GM23338 (cell line): ENCODE measurements at regions not wholly inside any gene's neighbourhood (a gene's known extent, or its start where the extent isn't known, plus 50 kb on each side); places are given as distances from the start of the nearest gene placed in this dataset.

Experiments used
- ATAC-seq: fragments of 200-7000 bp; cut with Tn5 transposase; 3 replicates; pipeline ENCODE4 v1.9.1; 2020
- DNase-seq: peaks from one replicate; pipeline ENCODE4 v3.0.0-alpha.2; 2015; ENCODE audit warnings: low spot score
- H2AFZ ChIP-seq: fragments of 200-600 bp; sonication (generic); 2 replicates; pipeline ENCODE4 v1.8.0; 2016; ENCODE audit warnings: antibody characterized with exemption, mild to moderate bottlenecking, moderate library complexity
- H3F3A ChIP-seq: fragments of 200-600 bp; sonication (generic); replicated peaks from 2 replicates; pipeline ENCODE4 v1.8.0; 2017; ENCODE audit warnings: antibody characterized with exemption, mixed run types, low read depth
- H3K27ac ChIP-seq: fragments of 200-600 bp; sonication (generic); 2 replicates; pipeline ENCODE4 v1.6.1; 2016; ENCODE audit warnings: low read depth
- H3K27me3 ChIP-seq: fragments of 200-600 bp; sonication (generic); 2 replicates; pipeline ENCODE4 v1.8.0; 2016; ENCODE audit warnings: mild to moderate bottlenecking, mixed run types, moderate library complexity; ENCODE audit not compliant: insufficient read depth
- H3K36me3 ChIP-seq: fragments of 200-600 bp; sonication (generic); 2 replicates; pipeline ENCODE4 v1.8.0; 2016; ENCODE audit warnings: mild to moderate bottlenecking; ENCODE audit not compliant: insufficient read depth
- H3K4me1 ChIP-seq: fragments of 200-600 bp; sonication (generic); 2 replicates; pipeline ENCODE4 v1.8.0; 2016; ENCODE audit warnings: mild to moderate bottlenecking, moderate library complexity; ENCODE audit not compliant: insufficient read depth
- H3K4me2 ChIP-seq: fragments of 200-600 bp; sonication (generic); 2 replicates; pipeline ENCODE4 v1.7.1; 2017; ENCODE audit warnings: mixed run types
- H3K4me3 ChIP-seq: fragments of 200-600 bp; sonication (generic); 2 replicates; pipeline ENCODE4 v1.6.1; 2016; ENCODE audit warnings: mixed run types
- H3K79me2 ChIP-seq: fragments of 200-600 bp; sonication (generic); replicated peaks from 2 replicates; pipeline ENCODE4 v1.8.0; 2017; ENCODE audit warnings: mild to moderate bottlenecking; ENCODE audit not compliant: insufficient read depth
- H3K9me2 ChIP-seq: fragments of 200-600 bp; sonication (generic); 2 replicates; pipeline ENCODE4 v1.8.0; 2017; ENCODE audit not compliant: insufficient read depth
- H4K20me1 ChIP-seq: fragments of 200-600 bp; sonication (generic); replicated peaks from 2 replicates; pipeline ENCODE4 v1.8.0; 2017; ENCODE audit warnings: mild to moderate bottlenecking; ENCODE audit not compliant: insufficient read depth
- H3K27ac Mint-ChIP-seq: 2 replicates; pipeline ENCODE4 v1.8.0; 2020; ENCODE audit warnings: inconsistent platforms, mild to moderate bottlenecking, moderate library complexity, mixed read lengths
- H3K27me3 Mint-ChIP-seq: 3 replicates; pipeline ENCODE4 v1.8.0; 2022; ENCODE audit warnings: low read depth, mild to moderate bottlenecking, moderate library complexity, mixed read lengths, inconsistent platforms; ENCODE audit not compliant: insufficient read depth, poor library complexity
- H3K36me3 Mint-ChIP-seq: 3 replicates; pipeline ENCODE4 v1.8.0; 2021; ENCODE audit warnings: low read depth, mild to moderate bottlenecking, inconsistent platforms, moderate library complexity, mixed read lengths
- H3K4me1 Mint-ChIP-seq: 3 replicates; pipeline ENCODE4 v1.8.0; 2020; ENCODE audit warnings: mild to moderate bottlenecking, inconsistent platforms, mixed read lengths
- H3K4me3 Mint-ChIP-seq: 3 replicates; pipeline ENCODE4 v1.8.0; 2021; ENCODE audit warnings: moderate library complexity, mild to moderate bottlenecking, inconsistent platforms, mixed read lengths
- H3K9me3 Mint-ChIP-seq: 3 replicates; pipeline ENCODE4 v1.8.0; 2020; ENCODE audit warnings: moderate library complexity, mild to moderate bottlenecking, inconsistent platforms, mixed read lengths
- CREB1 ChIP-seq: fragments of 250-450 bp; sonication (Bioruptor Pico); IDR thresholded peaks from 2 replicates; pipeline ENCODE4 v1.5.0; 2020; ENCODE audit warnings: low read depth, mild to moderate bottlenecking, moderate library complexity
- CTCF ChIP-seq, 2 experiments: fragments of 200-600 bp in 1 of 2; sonication (generic) in 1 of 2; conservative IDR thresholded peaks; 2 replicates each; pipeline versions ENCODE4 v1.5.1 to v1.6.1; 2016 to 2017; ENCODE audit warnings: antibody characterized with exemption in 2 of 2, low read depth in 2 of 2, mild to moderate bottlenecking in 2 of 2, moderate library complexity in 1 of 2
- ETS1 ChIP-seq: IDR thresholded peaks from 2 replicates; pipeline ENCODE4 v1.6.1; 2016; ENCODE audit warnings: antibody characterized with exemption
- EZH2 ChIP-seq: fragments of 200-600 bp; sonication (generic); IDR thresholded peaks from one replicate; pipeline ENCODE4 v1.8.0; 2017; ENCODE audit warnings: antibody characterized with exemption, mild to moderate bottlenecking, low read depth; ENCODE audit not compliant: unreplicated experiment
- EZH2phosphoT487 ChIP-seq: fragments of 200-600 bp; sonication (generic); IDR thresholded peaks from one replicate; pipeline ENCODE4 v1.8.1; 2018; ENCODE audit warnings: antibody characterized with exemption; ENCODE audit not compliant: unreplicated experiment
- JUNB ChIP-seq: IDR thresholded peaks from one replicate; pipeline ENCODE4 v1.6.1; 2016; ENCODE audit warnings: antibody characterized with exemption; ENCODE audit not compliant: unreplicated experiment
- NANOG ChIP-seq: IDR thresholded peaks from 2 replicates; pipeline ENCODE4 v1.6.1; 2016; ENCODE audit warnings: antibody characterized with exemption, borderline replicate concordance
- POLR2AphosphoS5 ChIP-seq: IDR thresholded peaks from 2 replicates; pipeline ENCODE4 v1.6.1; 2016; ENCODE audit warnings: antibody characterized with exemption, low read depth
- REST ChIP-seq: IDR thresholded peaks from one replicate; pipeline ENCODE4 v1.6.1; 2018; ENCODE audit warnings: antibody characterized with exemption; ENCODE audit not compliant: unreplicated experiment
- STAT1 ChIP-seq: IDR thresholded peaks from one replicate; pipeline ENCODE4 v1.6.1; 2016; ENCODE audit warnings: antibody characterized with exemption; ENCODE audit not compliant: unreplicated experiment
- ZNF114 ChIP-seq: fragments of 250-450 bp; sonication (Bioruptor Pico); IDR thresholded peaks from 2 replicates; pipeline ENCODE4 v1.5.0; 2020; ENCODE audit warnings: mild to moderate bottlenecking, moderate library complexity
- ZNF331 ChIP-seq: fragments of 250-450 bp; sonication (Bioruptor Pico); IDR thresholded peaks from 2 replicates; pipeline ENCODE4 v1.5.0; 2020; ENCODE audit warnings: low read depth, mild to moderate bottlenecking, moderate library complexity
- ZNF462 ChIP-seq: fragments of 250-450 bp; sonication (Bioruptor Pico); IDR thresholded peaks from 2 replicates; pipeline ENCODE4 v1.5.0; 2020; ENCODE audit warnings: mild to moderate bottlenecking, moderate library complexity

- Histone ChIP-seq H3K4me2 (no peak overlapping the region), H3K27me3 (no peaks in the 10 kb centered on the region), H2AFZ (no peak overlapping the region), H4K20me1 (no peaks in the 10 kb centered on the region), H3K4me1 (no peaks in the 10 kb centered on the region), H3K9me2 (no peaks in the 10 kb centered on the region), H3K27ac (no peak overlapping the region), H3K36me3 (no peaks in the 10 kb centered on the region), H3K79me2 (no peaks in the 10 kb centered on the region), H3K4me3 (no peak overlapping the region), H3F3A (no peaks in the 10 kb centered on the region)
- H3K27ac Mint-ChIP-seq = no peak overlapping the region
- DNase-seq = no peak
- H3K36me3 Mint-ChIP-seq = peaks cover 7% of the 10 kb centered on the region; the same call in 2 of the 3 replicates
- H3K9me3 Mint-ChIP-seq = peaks cover 20% of the 10 kb centered on the region
- no peak for ATAC-seq
- H3K27me3 Mint-ChIP-seq = no peaks in the 10 kb centered on the region
- no peak overlapping the region for H3K4me3 Mint-ChIP-seq
- no peaks in the 10 kb centered on the region for H3K4me1 Mint-ChIP-seq
- TF ChIP-seq CTCF (conservative IDR thresholded peaks at IDR 0.05; ENCODE audit: low read depth in 2 of 2) = no peak
- no peak for TF ChIP-seq JUNB
- no peak for TF ChIP-seq ZNF114 (CRISPR knock-in tag)
- TF ChIP-seq REST = no peak
- TF ChIP-seq EZH2 = no peak
- TF ChIP-seq EZH2phosphoT487 = no peak
- no peak for TF ChIP-seq STAT1
- no peak for TF ChIP-seq POLR2AphosphoS5
- no peak for TF ChIP-seq ZNF331 (CRISPR knock-in tag)
- no peak for TF ChIP-seq CREB1 (CRISPR knock-in tag)
- TF ChIP-seq ZNF462 (CRISPR knock-in tag) = no peak
- TF ChIP-seq ETS1 = no peak
- no peak for TF ChIP-seq NANOG
Observed at GRCh38 chr14:37826869-37827268, 231.4 kb downstream of the TTC6 start.
